Kidney (tissue), 13 donors: ENCODE measurements at regions not wholly inside any gene's neighbourhood (a gene's known extent, or its start where the extent isn't known, plus 50 kb on each side); places are given as distances from the start of the nearest gene placed in this dataset.

Experiments
- DNase-seq, 5 donors: peaks; one replicate each; pipeline ENCODE4 v3.0.0-alpha.2; 2013 to 2020
- FAIRE-seq: peaks from 2 replicates; lab custom pipeline; 2012; peaks lifted over from hg19 to GRCh38; lab: Jason Lieb, UNC
- H3K27ac ChIP-seq, 2 donors: one replicate each; pipeline ENCODE4 v1.7.0; 2013; ENCODE audit warnings: low read depth in 2 of 2, low read length in 2 of 2, inconsistent platforms in 1 of 2
- H3K27me3 ChIP-seq: one replicate; pipeline ENCODE4 v1.7.1; 2013; ENCODE audit warnings: low read length, inconsistent platforms; ENCODE audit not compliant: control insufficient read depth, insufficient read depth
- H3K36me3 ChIP-seq, 3 donors: one replicate each; pipeline versions ENCODE4 v1.7.0 to v1.7.1; 2013; ENCODE audit warnings: low read length in 3 of 3, control low read depth in 1 of 3, inconsistent platforms in 1 of 3; ENCODE audit not compliant: insufficient read depth in 3 of 3, control insufficient read depth in 2 of 3
- H3K4me1 ChIP-seq, 3 donors: one replicate each; pipeline versions ENCODE4 v1.7.0 to v1.7.1; 2013; ENCODE audit warnings: low read length in 3 of 3, inconsistent platforms in 1 of 3, low read depth in 1 of 3; ENCODE audit not compliant: control insufficient read depth in 2 of 3, insufficient read depth in 2 of 3
- H3K4me3 ChIP-seq, 3 donors: one replicate each; pipeline versions ENCODE4 v1.7.0 to v1.8.1; 2013; ENCODE audit warnings: low read length in 3 of 3, control low read depth in 1 of 3, inconsistent platforms in 1 of 3
- H3K9ac ChIP-seq, 3 donors: one replicate each; pipeline versions ENCODE4 v1.7.0 to v1.7.1; 2013; ENCODE audit warnings: low read length in 3 of 3, control low read depth in 1 of 3, inconsistent platforms in 1 of 3
- H3K9me3 ChIP-seq, 3 donors: one replicate each; pipeline versions ENCODE4 v1.7.0 to v1.7.1; 2013; ENCODE audit warnings: low read length in 3 of 3, control low read depth in 1 of 3, inconsistent platforms in 1 of 3; ENCODE audit not compliant: control insufficient read depth in 2 of 3, insufficient read depth in 1 of 3
- CTCF ChIP-seq: IDR thresholded peaks from 3 replicates; pipeline ENCODE4 v1.5.1; 2012; ENCODE audit warnings: mild to moderate bottlenecking, moderate library complexity, borderline replicate concordance; ENCODE audit not compliant: insufficient read depth; ENCODE audit errors: extremely low read depth
- intact Hi-C: fragments of 100-400 bp; cut with DNase I; formaldehyde crosslinking; loops from one replicate; pipeline ENCODE4 v1.11.1; 2022
- donor health status: control.
- donor health status: control.
- donor health status: control.
- donor health status: control.
- donor health status: control.
- donor health status: DM: yes; HTN: yes; CAD: no.
- donor health status: Normal renal cell carcinoma (clear cell type).

- H3K4me3 ChIP-seq = no peak overlapping the region
- H3K4me1 ChIP-seq = no peaks in the 10 kb centered on the region
- H3K9ac ChIP-seq = no peak overlapping the region
- intact Hi-C loops = no loop called here
- no peaks in the 10 kb centered on the region for H3K27me3 ChIP-seq
- no peak for TF ChIP-seq CTCF
- no peaks in the 10 kb centered on the region for H3K36me3 ChIP-seq
- no peak overlapping the region for H3K27ac ChIP-seq
- H3K9me3 ChIP-seq = no peaks in the 10 kb centered on the region
- DNase-seq (no peak), FAIRE-seq (no peak)
Observed at GRCh38 chr2:118675531-118675930, 171.9 kb downstream of the EN1 start.

- Histone ChIP-seq H3K27ac (no peak overlapping the region), H3K9ac (no peak overlapping the region), H3K4me1 (no peaks in the 10 kb centered on the region), H3K9me3 (no peaks in the 10 kb centered on the region), H3K27me3 (no peaks in the 10 kb centered on the region), H3K36me3 (no peaks in the 10 kb centered on the region), H3K4me3 (no peak overlapping the region)
- no peak for TF ChIP-seq CTCF
- DNase-seq (no peak), FAIRE-seq (no peak)
- intact Hi-C loops = no loop called here
Observed at GRCh38 chr2:118672571-118673158, 174.8 kb downstream of the EN1 start.

GRCh38 chr2:118671701-118672454 lies 175.6 kb downstream of the EN1 start:
- intact Hi-C loops = no loop called here
- TF ChIP-seq CTCF = no peak

More at GRCh38 chr2:118671701-118672454, 175.6 kb downstream of the EN1 start:
- H3K27ac ChIP-seq = no peak overlapping the region
- FAIRE-seq (no peak), DNase-seq (no peak)
- no peak overlapping the region for H3K9ac ChIP-seq
- no peaks in the 10 kb centered on the region for H3K4me1 ChIP-seq
- H3K36me3 ChIP-seq = no peaks in the 10 kb centered on the region
- H3K27me3 ChIP-seq = no peaks in the 10 kb centered on the region
- H3K4me3 ChIP-seq = no peak overlapping the region
- no peaks in the 10 kb centered on the region for H3K9me3 ChIP-seq
